Endodermal cell (in vitro differentiated cells): ENCODE measurements at regions not wholly inside any gene's neighbourhood (a gene's known extent, or its start where the extent isn't known, plus 50 kb on each side); places are given as distances from the start of the nearest gene placed in this dataset.

Source experiments
- DNase-seq: peaks from one replicate; pipeline ENCODE4 v3.0.0-alpha.2; 2017
- H3K27ac ChIP-seq: 2 replicates; pipeline ENCODE4 v1.5.1; 2013; ENCODE audit warnings: mild to moderate bottlenecking, low read depth, low read length, moderate library complexity
- H3K27me3 ChIP-seq: 2 replicates; pipeline ENCODE4 v1.6.1; 2013; ENCODE audit warnings: mild to moderate bottlenecking, low read length, moderate library complexity; ENCODE audit not compliant: insufficient read depth, control insufficient read depth, poor library complexity, severe bottlenecking
- H3K36me3 ChIP-seq: 2 replicates; pipeline ENCODE4 v1.7.0; 2013; ENCODE audit warnings: mild to moderate bottlenecking, low read length, moderate library complexity; ENCODE audit not compliant: control insufficient read depth, insufficient read depth
- H3K4me1 ChIP-seq: one replicate; pipeline ENCODE4 v1.7.0; 2013; ENCODE audit warnings: low read length; ENCODE audit not compliant: control insufficient read depth, insufficient read depth
- H3K4me3 ChIP-seq: 2 replicates; pipeline ENCODE4 v1.5.1; 2013; ENCODE audit warnings: mild to moderate bottlenecking, low read length, moderate library complexity
- H3K9ac ChIP-seq: 2 replicates; pipeline ENCODE4 v1.6.1; 2013; ENCODE audit warnings: mild to moderate bottlenecking, low read length, moderate library complexity; ENCODE audit not compliant: poor library complexity, severe bottlenecking; ENCODE audit errors: extremely low read depth
- H3K9me3 ChIP-seq: 2 replicates; pipeline ENCODE4 v1.6.1; 2013; ENCODE audit warnings: mild to moderate bottlenecking, low read length, moderate library complexity; ENCODE audit not compliant: control insufficient read depth
- H3K27ac Mint-ChIP-seq: 2 replicates; pipeline ENCODE4 v1.8.0; 2020; ENCODE audit warnings: mixed read lengths
- H3K27me3 Mint-ChIP-seq: 2 replicates; pipeline ENCODE4 v1.8.0; 2021; ENCODE audit warnings: mild to moderate bottlenecking, mixed read lengths; ENCODE audit not compliant: insufficient read depth
- H3K36me3 Mint-ChIP-seq: 2 replicates; pipeline ENCODE4 v1.8.0; 2020; ENCODE audit warnings: low read depth, mixed read lengths
- H3K4me1 Mint-ChIP-seq: 2 replicates; pipeline ENCODE4 v1.8.0; 2020; ENCODE audit warnings: mixed read lengths
- H3K4me3 Mint-ChIP-seq: 2 replicates; pipeline ENCODE4 v1.8.0; 2020; ENCODE audit warnings: mild to moderate bottlenecking, moderate library complexity, mixed read lengths
- H3K9me3 Mint-ChIP-seq: 2 replicates; pipeline ENCODE4 v1.8.0; 2020; ENCODE audit warnings: mild to moderate bottlenecking, mixed read lengths
- CTCF ChIP-seq: fragments of 200-600 bp; sonication (generic); conservative IDR thresholded peaks from 2 replicates; pipeline ENCODE4 v1.5.0; 2021; ENCODE audit warnings: antibody characterized with exemption, mild to moderate bottlenecking
- WGBS, 2 experiments: methylation state at CpG; one replicate each; pipeline versions ENCODE4 v1.1.5 to v1.1.7; 2013; ENCODE audit warnings: missing lambda C conversion rate in 2 of 2, mixed read lengths in 1 of 2; ENCODE audit not compliant: insufficient coverage in 1 of 2, insufficient read length in 1 of 2; 5-methylcytosine and 5-hydroxymethylcytosine counted together

GRCh38 chr6:163705923-163706322, 291.4 kb downstream of the QKI start:
- H3K27me3 Mint-ChIP-seq, result peaks cover 20% of the 10 kb centered on the region

GRCh38 chr6:163702736-163703135, 288.2 kb downstream of the QKI start:
- H3K27me3 ChIP-seq, result peaks cover 15% of the 10 kb centered on the region
- no peak for TF ChIP-seq CTCF
- peaks cover 50% of the 10 kb centered on the region for H3K27me3 Mint-ChIP-seq
- H3K9me3 ChIP-seq, result no peaks in the 10 kb centered on the region
- no peak overlapping the region for H3K4me3 Mint-ChIP-seq
- H3K4me1 Mint-ChIP-seq, result peaks cover 12% of the 10 kb centered on the region
- H3K4me1 ChIP-seq, result no peaks in the 10 kb centered on the region
- H3K27ac Mint-ChIP-seq, result no peak overlapping the region
- no peaks in the 10 kb centered on the region for H3K36me3 ChIP-seq
- H3K36me3 Mint-ChIP-seq, result no peaks in the 10 kb centered on the region
- H3K4me3 ChIP-seq, result no peak overlapping the region
- H3K27ac ChIP-seq, result no peak overlapping the region
- WGBS, 2 experiments, result 95 to 100% methylated on average over 3 of the region's 3 CpGs
- H3K9me3 Mint-ChIP-seq, result peaks cover 4% of the 10 kb centered on the region
- no peak overlapping the region for H3K9ac ChIP-seq
- no peak for DNase-seq

More at GRCh38 chr6:163705923-163706322, 291.4 kb downstream of the QKI start:
- H3K9me3 ChIP-seq, result no peaks in the 10 kb centered on the region
- Mint-ChIP-seq H3K27ac (no peak overlapping the region), H3K9me3 (peaks cover 4% of the 10 kb centered on the region), H3K4me3 (no peak overlapping the region), H3K4me1 (peaks cover 7% of the 10 kb centered on the region), H3K36me3 (no peaks in the 10 kb centered on the region)
- DNase-seq, result no peak
- H3K27me3 ChIP-seq, result no peaks in the 10 kb centered on the region
- no peaks in the 10 kb centered on the region for H3K4me1 ChIP-seq
- no peak overlapping the region for H3K4me3 ChIP-seq
- H3K36me3 ChIP-seq, result no peaks in the 10 kb centered on the region
- H3K9ac ChIP-seq, result no peak overlapping the region
- H3K27ac ChIP-seq, result no peak overlapping the region
- 84 to 91% methylated on average over 8 to 9 of the region's 9 CpGs for WGBS, 2 experiments
- no peak for TF ChIP-seq CTCF

- peaks cover 55% of the 10 kb centered on the region for H3K27me3 Mint-ChIP-seq
These were observed 287.2 kb downstream of the QKI start for GRCh38 chr6:163701762-163702161.

More at GRCh38 chr6:163701762-163702161, 287.2 kb downstream of the QKI start:
- no peak overlapping the region for H3K4me3 Mint-ChIP-seq
- no peak overlapping the region for H3K27ac ChIP-seq
- TF ChIP-seq CTCF, result no peak
- H3K9ac ChIP-seq, result no peak overlapping the region
- no peak overlapping the region for H3K4me3 ChIP-seq
- peaks cover 12% of the 10 kb centered on the region for H3K4me1 Mint-ChIP-seq
- peaks cover 4% of the 10 kb centered on the region for H3K9me3 Mint-ChIP-seq
- no peaks in the 10 kb centered on the region for H3K36me3 Mint-ChIP-seq
- no peaks in the 10 kb centered on the region for H3K36me3 ChIP-seq
- no peak overlapping the region for H3K27ac Mint-ChIP-seq
- no peaks in the 10 kb centered on the region for H3K9me3 ChIP-seq
- 95 to 100% methylated on average over 1 to 4 of the region's 4 CpGs for WGBS, 2 experiments
- no peak for DNase-seq
- no peaks in the 10 kb centered on the region for H3K4me1 ChIP-seq
- peaks cover 22% of the 10 kb centered on the region for H3K27me3 ChIP-seq
